DND-41 (cell line): ENCODE measurements at regions not wholly inside any gene's neighbourhood (a gene's known extent, or its start where the extent isn't known, plus 50 kb on each side); places are given as distances from the start of the nearest gene placed in this dataset.

Experiments used
- CTCF ChIP-seq: IDR thresholded peaks from 2 replicates; pipeline ENCODE4 v1.5.1; 2012; ENCODE audit warnings: borderline replicate concordance, low read length, moderate library complexity, mild to moderate bottlenecking; ENCODE audit not compliant: poor library complexity, severe bottlenecking; ENCODE audit errors: extremely low read depth
- EZH2 ChIP-seq: IDR thresholded peaks from 3 replicates; pipeline ENCODE4 v1.6.1; 2012; ENCODE audit warnings: borderline replicate concordance, low read depth, mild to moderate bottlenecking, moderate library complexity, low read length, inconsistent platforms; ENCODE audit not compliant: severe bottlenecking

- TF ChIP-seq EZH2, result no peak
- no peak for TF ChIP-seq CTCF
Observed at GRCh38 chr2:128622955-128623620, 304.4 kb upstream of the HS6ST1 start.
